HL-60 (cell line): ENCODE measurements at regions not wholly inside any gene's neighbourhood (a gene's known extent, or its start where the extent isn't known, plus 50 kb on each side); places are given as distances from the start of the nearest gene placed in this dataset.

Source experiments
- DNase-seq, 2 experiments: peaks; one replicate each; pipeline ENCODE4 v3.0.0-alpha.2; 2010 to 2020; ENCODE audit warnings: low read depth in 1 of 2, low spot score in 1 of 2
- H3K27ac ChIP-seq: fragments of 250-450 bp; sonication (Bioruptor Pico); replicated peaks from 2 replicates; pipeline ENCODE4 v1.5.1; 2020; ENCODE audit warnings: mild to moderate bottlenecking, moderate library complexity
- H3K27me3 ChIP-seq: fragments of 250-450 bp; sonication (Bioruptor Pico); 2 replicates; pipeline ENCODE4 v1.5.1; 2021; ENCODE audit warnings: mild to moderate bottlenecking, moderate library complexity; ENCODE audit not compliant: insufficient read depth, poor library complexity, severe bottlenecking
- H3K4me3 ChIP-seq: replicated peaks from 2 replicates; pipeline ENCODE4 v1.5.1; 2011; ENCODE audit warnings: mild to moderate bottlenecking, control low read depth, low read length; ENCODE audit not compliant: insufficient read depth
- CTCF ChIP-seq: IDR thresholded peaks from one replicate; pipeline ENCODE4 v1.5.1; 2011; ENCODE audit warnings: low read length, control low read depth, inconsistent platforms; ENCODE audit not compliant: insufficient read depth
- GABPA ChIP-seq: IDR thresholded peaks from 2 replicates; pipeline ENCODE4 v1.6.1; 2012; ENCODE audit warnings: low read depth
- POLR2AphosphoS5 ChIP-seq: IDR thresholded peaks from 2 replicates; pipeline ENCODE4 v1.6.1; 2012; ENCODE audit warnings: low read depth
- REST ChIP-seq: IDR thresholded peaks from 2 replicates; pipeline ENCODE4 v1.6.1; 2012; ENCODE audit warnings: low read depth; ENCODE audit not compliant: insufficient replicate concordance
- SPI1 ChIP-seq: IDR thresholded peaks from 2 replicates; pipeline ENCODE4 v1.6.1; 2012; ENCODE audit warnings: low read depth, mild to moderate bottlenecking, borderline replicate concordance

GRCh38 chr18:78601923-78602322, 377.7 kb upstream of the SALL3 start:
- H3K27ac ChIP-seq = no peak overlapping the region
- TF ChIP-seq CTCF = no peak
- no peak for TF ChIP-seq POLR2AphosphoS5
- no peak for TF ChIP-seq REST
- no peak for TF ChIP-seq GABPA
- TF ChIP-seq SPI1 = no peak
- no peak overlapping the region for H3K4me3 ChIP-seq
- no peak for DNase-seq
- peaks cover 2% of the 10 kb centered on the region for H3K27me3 ChIP-seq

- no peak overlapping the region for H3K4me3 ChIP-seq
- DNase-seq = no peak
- H3K27ac ChIP-seq = no peak overlapping the region
- TF ChIP-seq POLR2AphosphoS5 = no peak
- peaks cover 2% of the 10 kb centered on the region for H3K27me3 ChIP-seq
These were observed 377.2 kb upstream of the SALL3 start for GRCh38 chr18:78602430-78602829.

GRCh38 chr18:78603102-78603983, 376.3 kb upstream of the SALL3 start:
- H3K27me3 ChIP-seq = peaks cover 2% of the 10 kb centered on the region
- no peak overlapping the region for H3K4me3 ChIP-seq
- H3K27ac ChIP-seq = no peak overlapping the region
- TF ChIP-seq CTCF (no peak), POLR2AphosphoS5 (no peak), REST (no peak), SPI1 (no peak), GABPA (no peak)
- DNase-seq = no peak

- Histone ChIP-seq H3K27me3 (peaks cover 2% of the 10 kb centered on the region), H3K4me3 (no peak overlapping the region), H3K27ac (no peak overlapping the region)
- no peak for DNase-seq
- TF ChIP-seq GABPA = no peak
These were observed 374.4 kb upstream of the SALL3 start for GRCh38 chr18:78605255-78605654.

GRCh38 chr18:78607221-78607620, 372.4 kb upstream of the SALL3 start:
- no peak for DNase-seq
- Histone ChIP-seq H3K4me3 (no peak overlapping the region), H3K27ac (no peak overlapping the region), H3K27me3 (peaks cover 2% of the 10 kb centered on the region)
- no peak for TF ChIP-seq SPI1
- no peak for TF ChIP-seq GABPA
- TF ChIP-seq POLR2AphosphoS5 = no peak
- TF ChIP-seq CTCF = no peak
- TF ChIP-seq REST = no peak
